ENCODE measurements at regions not wholly inside any gene's neighbourhood (a gene's known extent, or its start where the extent isn't known, plus 50 kb on each side); places are given as distances from the start of the nearest gene placed in this dataset.

- H4K20me1 ChIP-seq (ENCODE audit: insufficient read depth, low read length): no peaks in the 10 kb centered on the region
- H3K27ac ChIP-seq (ENCODE audit: extremely low read length, insufficient read depth, low read length): no peak overlapping the region
- ATAC-seq: no peak
- no peak overlapping the region for H2AFZ ChIP-seq (ENCODE audit: low read length)
- FAIRE-seq: no peak
- POLR2A ChIA-PET: no interaction called here
- CTCF ChIA-PET (ENCODE audit: low intra/inter-chr PET ratio, low total read pairs): no interaction called here
- no peaks in the 10 kb centered on the region for H3K27me3 ChIP-seq (ENCODE audit: control insufficient read depth in 1 of 2, insufficient read depth in 2 of 2, low read length in 2 of 2)
- DNase-seq (ENCODE audit: low spot score): no peak
- H3K79me2 ChIP-seq (ENCODE audit: insufficient read depth, low read length): no peaks in the 10 kb centered on the region
- 4% methylated on average over 1 of the region's 1 CpG for WGBS (ENCODE audit: low lambda C conversion rate)
- intact Hi-C loops (cut with micrococcal nuclease; ENCODE audit: unreplicated experiment): no loop called here
- H3K9ac ChIP-seq (ENCODE audit: insufficient read depth, low read depth, low read length): no peak overlapping the region
- in situ Hi-C loops (cut with HindIII; ENCODE audit: extremely low pct_ligation_motif_present, low pct_unique_long_range_greater_than_20kb): no loop called here
- no peaks in the 10 kb centered on the region for H3K9me3 ChIP-seq (ENCODE audit: low read length)
- no peaks in the 10 kb centered on the region for H3K4me1 ChIP-seq (ENCODE audit: insufficient read depth, low read length)
- H3K4me2 ChIP-seq (ENCODE audit: low read depth, low read length): no peak overlapping the region
- TF ChIP-seq GABPA (IDR thresholded peaks at IDR 0.05; ENCODE audit: low read depth, low read length) (no peak), GABPA (CRISPR knock-in tag; IDR thresholded peaks at IDR 0.05; ENCODE audit: low read depth) (no peak), ZNF580 (CRISPR knock-in tag; IDR thresholded peaks at IDR 0.05; ENCODE audit: borderline replicate concordance, low read depth) (no peak), DRAP1 (CRISPR knock-in tag; IDR thresholded peaks at IDR 0.05) (no peak), ZC3H4 (CRISPR knock-in tag; IDR thresholded peaks at IDR 0.05; ENCODE audit: borderline replicate concordance) (no peak), BCL3 (CRISPR knock-in tag; IDR thresholded peaks at IDR 0.05) (no peak), ZNF512 (CRISPR knock-in tag; IDR thresholded peaks at IDR 0.05) (no peak), ZNF24 (IDR thresholded peaks at IDR 0.05) (no peak), REST (IDR thresholded peaks at IDR 0.05; ENCODE audit: borderline replicate concordance in 1 of 2, low read depth in 1 of 2, low read length in 2 of 2) (no peak), ZNF782 (CRISPR knock-in tag; IDR thresholded peaks at IDR 0.05; ENCODE audit: borderline replicate concordance) (no peak), TFDP2 (CRISPR knock-in tag; IDR thresholded peaks at IDR 0.05) (no peak), XRCC5 (optimal IDR thresholded peaks at IDR 0.05; ENCODE audit: low read length) (no peak), ZNF841 (CRISPR knock-in tag; IDR thresholded peaks at IDR 0.05; ENCODE audit: borderline replicate concordance) (no peak)
- H3K36me3 ChIP-seq (replicated peaks in 1 of 2; ENCODE audit: control insufficient read depth in 1 of 2, insufficient read depth in 2 of 2, low read length in 2 of 2): no peaks in the 10 kb centered on the region
- BruUV-seq (replicated peaks): no TSS peak
- H3K4me3 ChIP-seq (replicated peaks in 1 of 3; ENCODE audit: insufficient read depth in 1 of 3, low read depth in 2 of 3, low read length in 3 of 3): no peak overlapping the region
Measured at GRCh38 chr4:12701384-12701783, 782.8 kb downstream of the RAB28 start.

Measured in HepG2 (cell line).